UCSD-AML1 (cell line): ENCODE measurements at regions not wholly inside any gene's neighbourhood (a gene's known extent, or its start where the extent isn't known, plus 50 kb on each side); places are given as distances from the start of the nearest gene placed in this dataset.

Experiments used
- DNase-seq: peaks from one replicate; lab custom pipeline; 2025; ENCODE audit not compliant: unreplicated experiment; lab: John Stamatoyannopoulos, UW

GRCh38 chr5:3654515-3654914, 58.9 kb downstream of the IRX1 start:
- DNase-seq: no peak

GRCh38 chr5:3656803-3657202, 61.2 kb downstream of the IRX1 start:
- DNase-seq: no peak

- no peak for DNase-seq
Observed at GRCh38 chr5:3657364-3658022, 61.9 kb downstream of the IRX1 start.

GRCh38 chr5:3658929-3659328, 63.3 kb downstream of the IRX1 start:
- DNase-seq: no peak

GRCh38 chr5:3659907-3660306, 64.3 kb downstream of the IRX1 start:
- no peak for DNase-seq

- DNase-seq: no peak
Observed at GRCh38 chr5:3660630-3661029, 65.0 kb downstream of the IRX1 start.

- no peak for DNase-seq
Observed at GRCh38 chr5:3661755-3662296, 66.2 kb downstream of the IRX1 start.

- no peak for DNase-seq
Observed at GRCh38 chr5:3662344-3662743, 66.7 kb downstream of the IRX1 start.

- DNase-seq: no peak
Observed at GRCh38 chr5:3671337-3671736, 75.7 kb downstream of the IRX1 start.

GRCh38 chr5:3678801-3679200, 83.2 kb downstream of the IRX1 start:
- no peak for DNase-seq

GRCh38 chr5:3680821-3681220, 85.2 kb downstream of the IRX1 start:
- DNase-seq: no peak

GRCh38 chr5:3684118-3684517, 88.5 kb downstream of the IRX1 start:
- DNase-seq: no peak

- DNase-seq: no peak
Observed at GRCh38 chr5:3684771-3685354, 89.2 kb downstream of the IRX1 start.

- no peak for DNase-seq
Observed at GRCh38 chr5:3694819-3695218, 99.2 kb downstream of the IRX1 start.

- DNase-seq: no peak
Observed at GRCh38 chr5:3695818-3696217, 100.2 kb downstream of the IRX1 start.

GRCh38 chr5:3698412-3698811, 102.8 kb downstream of the IRX1 start:
- no peak for DNase-seq

- no peak for DNase-seq
Observed at GRCh38 chr5:3701694-3702093, 106.1 kb downstream of the IRX1 start.

GRCh38 chr5:3704661-3705060, 109.0 kb downstream of the IRX1 start:
- no peak for DNase-seq

- DNase-seq: no peak
Observed at GRCh38 chr5:3709068-3709716, 113.6 kb downstream of the IRX1 start.

GRCh38 chr5:3709717-3710348, 114.2 kb downstream of the IRX1 start:
- DNase-seq: no peak

GRCh38 chr5:3715062-3715461, 119.4 kb downstream of the IRX1 start:
- DNase-seq: no peak

- DNase-seq: no peak
Observed at GRCh38 chr5:3729631-3730030, 134.0 kb downstream of the IRX1 start.
